Ishikawa (cell line): ENCODE measurements at regions not wholly inside any gene's neighbourhood (a gene's known extent, or its start where the extent isn't known, plus 50 kb on each side); places are given as distances from the start of the nearest gene placed in this dataset.

Experiments
- CREB1 ChIP-seq: IDR thresholded peaks from 2 replicates; pipeline ENCODE4 v1.6.1; 2012; ENCODE audit warnings: low read depth
- EGR1 ChIP-seq: IDR thresholded peaks from 2 replicates; pipeline ENCODE4 v1.6.1; 2012
- EP300 ChIP-seq: IDR thresholded peaks from 2 replicates; pipeline ENCODE4 v1.6.1; 2012; ENCODE audit warnings: borderline replicate concordance
- MAX ChIP-seq: IDR thresholded peaks from 2 replicates; pipeline ENCODE4 v1.6.1; 2012
- NFIC ChIP-seq: IDR thresholded peaks from 2 replicates; pipeline ENCODE4 v1.6.1; 2012
- RAD21 ChIP-seq: IDR thresholded peaks from 2 replicates; pipeline ENCODE4 v1.6.1; 2012; ENCODE audit warnings: low read depth
- REST ChIP-seq: IDR thresholded peaks from 2 replicates; pipeline ENCODE4 v1.6.1; 2012; ENCODE audit warnings: low read depth, mild to moderate bottlenecking
- TCF12 ChIP-seq: IDR thresholded peaks from 2 replicates; pipeline ENCODE4 v1.6.1; 2012; ENCODE audit warnings: low read depth
- USF1 ChIP-seq: IDR thresholded peaks from 2 replicates; pipeline ENCODE4 v1.6.1; 2012

GRCh38 chr6:23842760-23843159 is 283.3 kb upstream of the NRSN1 start:
- TF ChIP-seq RAD21 = no peak
- no peak for TF ChIP-seq MAX
- TF ChIP-seq USF1 = no peak
- TF ChIP-seq REST = no peak
- no peak for TF ChIP-seq CREB1
- TF ChIP-seq EGR1 = no peak
- no peak for TF ChIP-seq NFIC
- no peak for TF ChIP-seq TCF12
- TF ChIP-seq EP300 = no peak
